OCI-LY1 (cell line): ENCODE measurements at regions not wholly inside any gene's neighbourhood (a gene's known extent, or its start where the extent isn't known, plus 50 kb on each side); places are given as distances from the start of the nearest gene placed in this dataset.

Experiments
- H2AFZ ChIP-seq: fragments of 200-600 bp; sonication (generic), shearing (Covaris generic); 2 replicates; pipeline ENCODE4 v1.6.0; 2014; ENCODE audit warnings: antibody characterized with exemption, mild to moderate bottlenecking, low read length
- H3F3A ChIP-seq: fragments of 200-600 bp; sonication (generic), shearing (Covaris generic); 2 replicates; pipeline ENCODE4 v1.6.0; 2014; ENCODE audit warnings: mild to moderate bottlenecking, antibody characterized with exemption, low read length, moderate library complexity; ENCODE audit not compliant: insufficient read depth
- H3K27ac ChIP-seq: fragments of 200-600 bp; sonication (generic); 2 replicates; pipeline ENCODE4 v1.5.1; 2014; ENCODE audit warnings: low read length, mixed run types, mild to moderate bottlenecking, low read depth; ENCODE audit not compliant: poor library complexity, severe bottlenecking
- H3K27me3 ChIP-seq: fragments of 200-600 bp; sonication (generic); 2 replicates; pipeline ENCODE4 v1.6.0; 2014; ENCODE audit warnings: antibody characterized with exemption, mild to moderate bottlenecking, low read length, moderate library complexity; ENCODE audit not compliant: insufficient read depth
- H3K36me3 ChIP-seq: fragments of 200-600 bp; sonication (generic); 2 replicates; pipeline ENCODE4 v1.6.1; 2014; ENCODE audit warnings: mild to moderate bottlenecking, antibody characterized with exemption, low read length, moderate library complexity, mixed read lengths; ENCODE audit not compliant: insufficient read depth
- H3K4me1 ChIP-seq: fragments of 200-600 bp; sonication (generic); 2 replicates; pipeline ENCODE4 v1.5.1; 2014; ENCODE audit warnings: mild to moderate bottlenecking, low read length, moderate library complexity; ENCODE audit not compliant: insufficient read depth, severe bottlenecking
- H3K4me2 ChIP-seq: fragments of 200-600 bp; sonication (generic), shearing (Covaris generic); 2 replicates; pipeline ENCODE4 v1.6.1; 2014; ENCODE audit warnings: low read length
- H3K4me3 ChIP-seq: fragments of 200-600 bp; sonication (generic); 2 replicates; pipeline ENCODE4 v1.5.1; 2014; ENCODE audit warnings: low read length, low read depth, mild to moderate bottlenecking, mixed read lengths; ENCODE audit not compliant: poor library complexity, severe bottlenecking
- H3K79me2 ChIP-seq: fragments of 200-600 bp; shearing (Covaris generic); 2 replicates; pipeline ENCODE4 v1.6.1; 2016; ENCODE audit warnings: mixed run types, low read length, mixed read lengths; ENCODE audit not compliant: insufficient read depth
- H3K9ac ChIP-seq: fragments of 200-600 bp; sonication (generic), shearing (Covaris generic); 2 replicates; pipeline ENCODE4 v1.6.1; 2014; ENCODE audit warnings: mild to moderate bottlenecking, low read length, mixed read lengths
- H3K9me2 ChIP-seq: fragments of 200-600 bp; sonication (generic), shearing (Covaris generic); 2 replicates; pipeline ENCODE4 v1.6.1; 2014; ENCODE audit warnings: low read depth, mild to moderate bottlenecking, low read length, mixed read lengths
- H3K9me3 ChIP-seq: fragments of 200-600 bp; shearing (Covaris generic); 2 replicates; pipeline ENCODE4 v1.6.1; 2014; ENCODE audit warnings: low read length, mixed read lengths
- H4K20me1 ChIP-seq: fragments of 200-600 bp; sonication (generic), shearing (Covaris generic); 2 replicates; pipeline ENCODE4 v1.6.0; 2016; ENCODE audit warnings: mild to moderate bottlenecking, low read length; ENCODE audit not compliant: insufficient read depth
- CTCF ChIP-seq: fragments of 200-600 bp; sonication (generic), shearing (Covaris generic); IDR thresholded peaks from 2 replicates; pipeline ENCODE4 v1.5.1; 2017; ENCODE audit warnings: mild to moderate bottlenecking, antibody characterized with exemption, low read length, moderate library complexity, mixed read lengths
- EZH2 ChIP-seq: fragments of 200-600 bp; sonication (generic), shearing (Covaris generic); IDR thresholded peaks from 2 replicates; pipeline ENCODE4 v1.8.0; 2017; ENCODE audit warnings: borderline replicate concordance, mixed run types, mild to moderate bottlenecking, antibody characterized with exemption, low read length, moderate library complexity, mixed read lengths

GRCh38 chr6:1257778-1258177 lies 54.1 kb upstream of the FOXQ1 start:
- Histone ChIP-seq H2AFZ (no peak overlapping the region), H3K27ac (no peak overlapping the region), H3K4me3 (no peak overlapping the region), H3K27me3 (no peaks in the 10 kb centered on the region), H3F3A (no peaks in the 10 kb centered on the region), H3K4me1 (no peaks in the 10 kb centered on the region), H3K9ac (no peak overlapping the region), H3K4me2 (no peak overlapping the region), H3K9me2 (no peaks in the 10 kb centered on the region), H3K36me3 (no peaks in the 10 kb centered on the region), H3K79me2 (no peaks in the 10 kb centered on the region), H4K20me1 (no peaks in the 10 kb centered on the region), H3K9me3 (no peaks in the 10 kb centered on the region)
- TF ChIP-seq CTCF (no peak), EZH2 (no peak)

- no peaks in the 10 kb centered on the region for H3K36me3 ChIP-seq
- H3K9me3 ChIP-seq = no peaks in the 10 kb centered on the region
- no peaks in the 10 kb centered on the region for H3K27me3 ChIP-seq
- no peaks in the 10 kb centered on the region for H3K9me2 ChIP-seq
- no peak overlapping the region for H3K4me3 ChIP-seq
- no peak for TF ChIP-seq CTCF
- TF ChIP-seq EZH2 = no peak
- H3K4me1 ChIP-seq = no peaks in the 10 kb centered on the region
- no peak overlapping the region for H3K4me2 ChIP-seq
- no peaks in the 10 kb centered on the region for H3F3A ChIP-seq
- H3K27ac ChIP-seq = no peak overlapping the region
- no peaks in the 10 kb centered on the region for H3K79me2 ChIP-seq
- H4K20me1 ChIP-seq = no peaks in the 10 kb centered on the region
- no peak overlapping the region for H2AFZ ChIP-seq
- no peak overlapping the region for H3K9ac ChIP-seq
Measured at GRCh38 chr6:1256435-1257008, 55.4 kb upstream of the FOXQ1 start.

- Histone ChIP-seq H3K27me3 (no peaks in the 10 kb centered on the region), H3K4me1 (no peaks in the 10 kb centered on the region), H3K9me2 (no peaks in the 10 kb centered on the region), H3K36me3 (no peaks in the 10 kb centered on the region), H3F3A (no peaks in the 10 kb centered on the region), H2AFZ (no peak overlapping the region), H3K27ac (no peak overlapping the region), H3K9me3 (no peaks in the 10 kb centered on the region), H3K4me3 (no peak overlapping the region), H4K20me1 (no peaks in the 10 kb centered on the region), H3K79me2 (no peaks in the 10 kb centered on the region), H3K4me2 (no peak overlapping the region), H3K9ac (no peak overlapping the region)
- TF ChIP-seq EZH2 (no peak), CTCF (no peak)
Measured at GRCh38 chr6:1255636-1256365, 56.1 kb upstream of the FOXQ1 start.
